H9 (cell line): ENCODE measurements at regions not wholly inside any gene's neighbourhood (a gene's known extent, or its start where the extent isn't known, plus 50 kb on each side); places are given as distances from the start of the nearest gene placed in this dataset.

Experiments used
- DNase-seq: peaks from one replicate; pipeline ENCODE4 v3.0.0-alpha.2; 2017
- H2AFZ ChIP-seq: one replicate; pipeline ENCODE4 v1.6.1; 2013; ENCODE audit warnings: mild to moderate bottlenecking, low read length, control low read depth, moderate library complexity
- H2AK5ac ChIP-seq: 2 replicates; pipeline ENCODE4 v1.6.1; 2013; ENCODE audit warnings: low read length, control low read depth, mixed read lengths; ENCODE audit not compliant: insufficient read length
- H2BK120ac ChIP-seq: one replicate; pipeline ENCODE4 v1.6.1; 2013; ENCODE audit warnings: low read depth, mild to moderate bottlenecking, low read length, control low read depth, inconsistent platforms; ENCODE audit not compliant: poor library complexity, severe bottlenecking
- H2BK12ac ChIP-seq: 2 replicates; pipeline ENCODE4 v1.6.1; 2013; ENCODE audit warnings: low read length, control low read depth, mixed read lengths, low read depth; ENCODE audit not compliant: insufficient read length
- H2BK15ac ChIP-seq: 2 replicates; pipeline ENCODE4 v1.6.1; 2013; ENCODE audit warnings: low read depth, low read length, control low read depth
- H2BK20ac ChIP-seq: one replicate; pipeline ENCODE4 v1.6.1; 2013; ENCODE audit warnings: low read depth, mild to moderate bottlenecking, low read length, control low read depth, inconsistent platforms; ENCODE audit not compliant: poor library complexity, severe bottlenecking
- H2BK5ac ChIP-seq: 2 replicates; pipeline ENCODE4 v1.6.1; 2013; ENCODE audit warnings: low read length, control low read depth, mixed read lengths; ENCODE audit not compliant: insufficient read length
- H3K14ac ChIP-seq: 2 replicates; pipeline ENCODE4 v1.6.1; 2013; ENCODE audit warnings: low read length, control low read depth; ENCODE audit not compliant: insufficient read depth
- H3K18ac ChIP-seq: 2 replicates; pipeline ENCODE4 v1.6.1; 2013; ENCODE audit warnings: low read depth, mild to moderate bottlenecking, mixed read lengths, low read length, control low read depth; ENCODE audit not compliant: insufficient read length
- H3K23ac ChIP-seq: 2 replicates; pipeline ENCODE4 v1.6.1; 2013; ENCODE audit warnings: low read length, control low read depth, mixed read lengths, low read depth; ENCODE audit not compliant: insufficient read length
- H3K23me2 ChIP-seq: 2 replicates; pipeline ENCODE4 v1.6.1; 2013; ENCODE audit warnings: low read depth, mild to moderate bottlenecking, mixed read lengths, low read length, control low read depth; ENCODE audit not compliant: insufficient read length, poor library complexity, severe bottlenecking
- H3K27ac ChIP-seq: 2 replicates; pipeline ENCODE4 v1.5.1; 2013; ENCODE audit warnings: low read length, control low read depth, mixed read lengths, low read depth; ENCODE audit not compliant: insufficient read length
- H3K27me3 ChIP-seq: 2 replicates; pipeline ENCODE4 v1.6.1; 2013; ENCODE audit warnings: low read length, control low read depth, inconsistent platforms; ENCODE audit not compliant: insufficient read depth
- H3K4ac ChIP-seq: 2 replicates; pipeline ENCODE4 v1.6.1; 2013; ENCODE audit warnings: low read depth, mild to moderate bottlenecking, control low read depth, inconsistent platforms, low read length, moderate library complexity
- H3K4me1 ChIP-seq: 2 replicates; pipeline ENCODE4 v1.6.1; 2013; ENCODE audit warnings: low read length, control low read depth, inconsistent platforms; ENCODE audit not compliant: insufficient read depth
- H3K4me2 ChIP-seq: 2 replicates; pipeline ENCODE4 v1.6.1; 2013; ENCODE audit warnings: low read length, control low read depth, mixed read lengths; ENCODE audit not compliant: insufficient read length, insufficient read depth
- H3K56ac ChIP-seq: 2 replicates; pipeline ENCODE4 v1.6.1; 2013; ENCODE audit warnings: low read depth, mild to moderate bottlenecking, mixed read lengths, low read length, control low read depth; ENCODE audit not compliant: insufficient read length
- H3K79me1 ChIP-seq: 2 replicates; pipeline ENCODE4 v1.6.1; 2013; ENCODE audit warnings: low read depth, mild to moderate bottlenecking, moderate library complexity, low read length, control low read depth, inconsistent platforms; ENCODE audit not compliant: insufficient read depth, poor library complexity, severe bottlenecking
- H3K79me2 ChIP-seq: 2 replicates; pipeline ENCODE4 v1.6.1; 2013; ENCODE audit warnings: low read length, control low read depth, inconsistent platforms; ENCODE audit not compliant: insufficient read depth
- H3K9ac ChIP-seq: 2 replicates; pipeline ENCODE4 v1.6.1; 2013; ENCODE audit warnings: low read length, control low read depth, mixed read lengths; ENCODE audit not compliant: insufficient read length; ENCODE audit errors: extremely low read depth
- H3K9me3 ChIP-seq: one replicate; pipeline ENCODE4 v1.6.1; 2013; ENCODE audit warnings: low read depth, low read length, inconsistent platforms; ENCODE audit not compliant: control insufficient read depth
- H3T11ph ChIP-seq: one replicate; pipeline ENCODE4 v1.6.1; 2013; ENCODE audit warnings: mild to moderate bottlenecking, low read length, control low read depth, inconsistent platforms
- H4K20me1 ChIP-seq: one replicate; pipeline ENCODE4 v1.6.1; 2013; ENCODE audit not compliant: control insufficient read depth, insufficient read length, insufficient read depth
- H4K5ac ChIP-seq: 2 replicates; pipeline ENCODE4 v1.6.1; 2013; ENCODE audit warnings: low read depth, mild to moderate bottlenecking, mixed read lengths, low read length, control low read depth; ENCODE audit not compliant: insufficient read length
- H4K8ac ChIP-seq: replicated peaks from 2 replicates; pipeline ENCODE4 v1.6.1; 2013; ENCODE audit warnings: low read length, control low read depth, mixed read lengths, low read depth; ENCODE audit not compliant: insufficient read length
- H4K91ac ChIP-seq: 2 replicates; pipeline ENCODE4 v1.6.1; 2013; ENCODE audit warnings: low read depth, mild to moderate bottlenecking, moderate library complexity, mixed read lengths, low read length, control low read depth; ENCODE audit not compliant: insufficient read length
- H3K27ac Mint-ChIP-seq, 3 experiments: 2 replicates in 2 of 3; 3 replicates in 1 of 3; pipeline ENCODE4 v1.8.0; 2020 to 2021; ENCODE audit warnings: mixed read lengths in 3 of 3, mild to moderate bottlenecking in 1 of 3, moderate library complexity in 1 of 3
- H3K27me3 Mint-ChIP-seq: 2 replicates; pipeline ENCODE4 v1.8.0; 2021; ENCODE audit warnings: low read depth, mild to moderate bottlenecking, moderate library complexity, mixed read lengths
- H3K36me3 Mint-ChIP-seq, 3 experiments: 2 replicates in 2 of 3; 3 replicates in 1 of 3; pipeline ENCODE4 v1.8.0; 2020 to 2021; ENCODE audit warnings: low read depth in 3 of 3, mixed read lengths in 3 of 3; ENCODE audit not compliant: insufficient read depth in 1 of 3
- H3K4me1 Mint-ChIP-seq, 2 experiments: 2 replicates each; pipeline ENCODE4 v1.8.0; 2020; ENCODE audit warnings: mixed read lengths in 2 of 2
- H3K4me3 Mint-ChIP-seq, 2 experiments: 2 replicates in 1 of 2; 3 replicates in 1 of 2; pipeline ENCODE4 v1.8.0; 2020 to 2021; ENCODE audit warnings: mild to moderate bottlenecking in 2 of 2, mixed read lengths in 2 of 2, moderate library complexity in 1 of 2
- H3K9me3 Mint-ChIP-seq, 2 experiments: 2 replicates in 1 of 2; 3 replicates in 1 of 2; pipeline ENCODE4 v1.8.0; 2020; ENCODE audit warnings: mild to moderate bottlenecking in 2 of 2, mixed read lengths in 2 of 2, moderate library complexity in 1 of 2
- WGBS: extraction: QIAGEN DNeasy Blood & Tissue Kit; methylation state at CpG from one replicate; pipeline ENCODE4 v1.1.7; 2013; ENCODE audit warnings: missing lambda C conversion rate, low lambda C conversion rate, mixed read lengths; ENCODE audit not compliant: insufficient read length; ENCODE audit errors: extremely low coverage; 5-methylcytosine and 5-hydroxymethylcytosine counted together
- TF ChIP-seq, protein P1 (sequence below): fragments of 200-600 bp; sonication (generic); conservative IDR thresholded peaks from 3 replicates; pipeline ENCODE4 v1.8.0; 2021; ENCODE audit warnings: antibody characterized with exemption, mild to moderate bottlenecking

DNA sequence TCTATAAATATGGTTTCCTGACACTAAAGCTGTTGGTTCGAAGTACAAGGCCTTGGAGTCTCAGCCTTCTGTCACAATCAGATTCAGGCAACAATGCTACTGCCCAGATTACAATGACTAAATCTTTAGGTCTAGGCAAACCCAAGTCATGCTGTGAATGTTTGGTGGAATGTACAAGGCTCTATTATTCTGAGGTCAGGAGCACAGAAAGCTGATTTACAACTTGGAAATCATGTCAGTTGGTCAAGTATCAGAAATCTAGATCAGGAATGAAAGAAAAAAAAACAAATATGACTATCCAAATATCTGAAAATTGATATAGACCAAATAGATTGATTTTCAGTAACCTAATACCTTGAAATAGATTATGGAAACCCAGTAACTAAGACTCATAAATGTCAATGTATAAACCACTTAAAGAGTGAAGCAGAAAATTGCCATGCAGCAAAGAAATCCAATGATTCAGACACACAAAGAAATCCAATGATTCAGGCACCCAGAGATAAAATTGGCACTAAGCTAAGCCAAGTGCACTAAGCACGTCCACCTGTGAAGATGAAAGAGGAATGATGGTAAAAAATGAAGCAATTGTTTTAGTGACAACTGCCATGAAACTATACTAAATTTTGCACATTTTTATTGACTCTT is 588.0 kb upstream of the TUSC1 start:
- H3K18ac ChIP-seq, result no peak overlapping the region
- H3K9me3 ChIP-seq, result no peaks in the 10 kb centered on the region
- H2AFZ ChIP-seq, result no peak overlapping the region
- H3T11ph ChIP-seq, result no peak overlapping the region
- H2BK5ac ChIP-seq, result no peak overlapping the region
- no peak overlapping the region for H4K5ac ChIP-seq
- no peaks in the 10 kb centered on the region for H3K27me3 ChIP-seq
- peaks cover 0 to 12% (median 0%) of the 10 kb centered on the region in 3 experiments; a peak in 4 of 7 replicates for H3K36me3 Mint-ChIP-seq
- H2AK5ac ChIP-seq, result no peak overlapping the region
- H3K27me3 Mint-ChIP-seq, result peaks cover 1% of the 10 kb centered on the region; the same call in 1 of the 2 replicates
- no peak for DNase-seq
- H3K27ac Mint-ChIP-seq, result no peak overlapping the region
- H3K23me2 ChIP-seq, result no peaks in the 10 kb centered on the region
- H3K4me1 ChIP-seq, result no peaks in the 10 kb centered on the region; the same call in 1 of the 2 replicates
- H3K27ac ChIP-seq, result no peak overlapping the region
- no peak overlapping the region for H2BK120ac ChIP-seq
- H4K20me1 ChIP-seq, result no peaks in the 10 kb centered on the region
- H3K23ac ChIP-seq, result no peak overlapping the region
- TF ChIP-seq, protein P1, sequence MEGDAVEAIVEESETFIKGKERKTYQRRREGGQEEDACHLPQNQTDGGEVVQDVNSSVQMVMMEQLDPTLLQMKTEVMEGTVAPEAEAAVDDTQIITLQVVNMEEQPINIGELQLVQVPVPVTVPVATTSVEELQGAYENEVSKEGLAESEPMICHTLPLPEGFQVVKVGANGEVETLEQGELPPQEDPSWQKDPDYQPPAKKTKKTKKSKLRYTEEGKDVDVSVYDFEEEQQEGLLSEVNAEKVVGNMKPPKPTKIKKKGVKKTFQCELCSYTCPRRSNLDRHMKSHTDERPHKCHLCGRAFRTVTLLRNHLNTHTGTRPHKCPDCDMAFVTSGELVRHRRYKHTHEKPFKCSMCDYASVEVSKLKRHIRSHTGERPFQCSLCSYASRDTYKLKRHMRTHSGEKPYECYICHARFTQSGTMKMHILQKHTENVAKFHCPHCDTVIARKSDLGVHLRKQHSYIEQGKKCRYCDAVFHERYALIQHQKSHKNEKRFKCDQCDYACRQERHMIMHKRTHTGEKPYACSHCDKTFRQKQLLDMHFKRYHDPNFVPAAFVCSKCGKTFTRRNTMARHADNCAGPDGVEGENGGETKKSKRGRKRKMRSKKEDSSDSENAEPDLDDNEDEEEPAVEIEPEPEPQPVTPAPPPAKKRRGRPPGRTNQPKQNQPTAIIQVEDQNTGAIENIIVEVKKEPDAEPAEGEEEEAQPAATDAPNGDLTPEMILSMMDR, result no peak
- H4K8ac ChIP-seq, result no peak overlapping the region
- H3K56ac ChIP-seq, result no peak overlapping the region
- H4K91ac ChIP-seq, result no peak overlapping the region
- H3K79me2 ChIP-seq, result no peaks in the 10 kb centered on the region
- H3K4me3 Mint-ChIP-seq, result no peak overlapping the region
- WGBS, result no CpG with 5 or more reads among the region's 2 CpGs
- peaks cover 0 to 6% of the 10 kb centered on the region in 2 experiments; a peak in 3 of 5 replicates for H3K9me3 Mint-ChIP-seq
- no peak overlapping the region for H2BK12ac ChIP-seq
- H3K4me1 Mint-ChIP-seq, result peaks cover 3 to 6% of the 10 kb centered on the region in 2 experiments; a peak in 3 of 4 replicates
- H2BK15ac ChIP-seq, result no peak overlapping the region
- H3K4me2 ChIP-seq, result no peak overlapping the region
- H3K4ac ChIP-seq, result no peak overlapping the region
- H3K14ac ChIP-seq, result no peak overlapping the region
- H2BK20ac ChIP-seq, result no peak overlapping the region
- H3K9ac ChIP-seq, result no peak overlapping the region
- no peaks in the 10 kb centered on the region for H3K79me1 ChIP-seq
